ENCODE measurements at regions not wholly inside any gene's neighbourhood (a gene's known extent, or its start where the extent isn't known, plus 50 kb on each side); places are given as distances from the start of the nearest gene placed in this dataset.

DNA sequence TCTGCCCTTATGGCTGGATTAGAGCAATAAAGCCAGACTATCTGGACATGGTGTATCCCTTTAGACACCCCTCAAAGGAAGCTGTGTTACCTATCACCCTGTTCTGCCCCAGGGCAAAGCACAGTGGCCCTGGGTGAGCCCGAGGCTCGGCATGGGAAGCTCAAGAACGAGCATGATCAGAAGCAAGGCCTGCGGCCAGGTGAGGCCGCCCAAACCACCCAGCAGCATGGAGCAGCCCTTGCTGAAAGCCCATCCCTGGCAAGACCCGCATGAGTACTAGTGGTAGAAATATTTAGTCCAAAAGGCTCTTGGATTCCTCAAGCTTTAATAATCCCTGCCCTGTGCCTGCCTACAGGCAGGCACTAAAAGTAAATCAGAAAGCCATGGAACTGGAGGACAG is 261.1 kb downstream of the MEX3B start:
- Histone ChIP-seq H3K4me1 (no peaks in the 10 kb centered on the region), H3K4me3 (no peak overlapping the region), H3K27ac (no peak overlapping the region), H3K9me3 (no peaks in the 10 kb centered on the region), H3K36me3 (no peaks in the 10 kb centered on the region), H3K27me3 (peaks cover 0 to 16% (median 0%) of the 10 kb centered on the region in 7 donors)
- TF ChIP-seq, protein P1, sequence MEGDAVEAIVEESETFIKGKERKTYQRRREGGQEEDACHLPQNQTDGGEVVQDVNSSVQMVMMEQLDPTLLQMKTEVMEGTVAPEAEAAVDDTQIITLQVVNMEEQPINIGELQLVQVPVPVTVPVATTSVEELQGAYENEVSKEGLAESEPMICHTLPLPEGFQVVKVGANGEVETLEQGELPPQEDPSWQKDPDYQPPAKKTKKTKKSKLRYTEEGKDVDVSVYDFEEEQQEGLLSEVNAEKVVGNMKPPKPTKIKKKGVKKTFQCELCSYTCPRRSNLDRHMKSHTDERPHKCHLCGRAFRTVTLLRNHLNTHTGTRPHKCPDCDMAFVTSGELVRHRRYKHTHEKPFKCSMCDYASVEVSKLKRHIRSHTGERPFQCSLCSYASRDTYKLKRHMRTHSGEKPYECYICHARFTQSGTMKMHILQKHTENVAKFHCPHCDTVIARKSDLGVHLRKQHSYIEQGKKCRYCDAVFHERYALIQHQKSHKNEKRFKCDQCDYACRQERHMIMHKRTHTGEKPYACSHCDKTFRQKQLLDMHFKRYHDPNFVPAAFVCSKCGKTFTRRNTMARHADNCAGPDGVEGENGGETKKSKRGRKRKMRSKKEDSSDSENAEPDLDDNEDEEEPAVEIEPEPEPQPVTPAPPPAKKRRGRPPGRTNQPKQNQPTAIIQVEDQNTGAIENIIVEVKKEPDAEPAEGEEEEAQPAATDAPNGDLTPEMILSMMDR (IDR thresholded peaks at IDR 0.05) = no peak
- DNase-seq (no peak), ATAC-seq (no peak)
- 91% methylated on average over 6 of the region's 6 CpGs for WGBS, 2 donors
- intact Hi-C loops (cut with DNase I) = no loop called here

GRCh38 chr15:81783586-81783985 is 262.2 kb downstream of the MEX3B start:
- no peak overlapping the region for H3K4me3 ChIP-seq
- no peak overlapping the region for H3K27ac ChIP-seq
- H3K9me3 ChIP-seq = no peaks in the 10 kb centered on the region
- no peaks in the 10 kb centered on the region for H3K36me3 ChIP-seq
- 95 to 96% methylated on average over 3 of the region's 3 CpGs for WGBS, 2 donors
- no peaks in the 10 kb centered on the region for H3K4me1 ChIP-seq
- peaks cover 0 to 18% (median 0%) of the 10 kb centered on the region in 7 donors for H3K27me3 ChIP-seq
- intact Hi-C loops (cut with DNase I) = no loop called here
- TF ChIP-seq, protein P1 (IDR thresholded peaks at IDR 0.05) = no peak
- DNase-seq = no peak
- ATAC-seq = no peak

- H3K4me1 ChIP-seq = no peaks in the 10 kb centered on the region
- intact Hi-C loops (cut with DNase I) = no loop called here
- peaks cover 0 to 23% (median 0%) of the 10 kb centered on the region in 7 donors for H3K27me3 ChIP-seq
- WGBS, 2 donors = 87 to 94% methylated on average over 5 of the region's 5 CpGs
- H3K27ac ChIP-seq = no peak overlapping the region
- H3K36me3 ChIP-seq = no peaks in the 10 kb centered on the region
- H3K9me3 ChIP-seq = no peaks in the 10 kb centered on the region
- DNase-seq = no peak
- ATAC-seq = no peak
- H3K4me3 ChIP-seq = no peak overlapping the region
- TF ChIP-seq, protein P1 (IDR thresholded peaks at IDR 0.05) = no peak
These were observed 262.7 kb downstream of the MEX3B start for GRCh38 chr15:81783076-81783475.

- Histone ChIP-seq H3K4me1 (no peaks in the 10 kb centered on the region), H3K9me3 (no peaks in the 10 kb centered on the region), H3K27ac (no peak overlapping the region), H3K27me3 (peaks cover 0 to 14% (median 0%) of the 10 kb centered on the region in 7 donors), H3K4me3 (no peak overlapping the region), H3K36me3 (no peaks in the 10 kb centered on the region)
- TF ChIP-seq, protein P1 (IDR thresholded peaks at IDR 0.05) = no peak
- intact Hi-C loops (cut with DNase I) = no loop called here
- ATAC-seq = no peak
- DNase-seq = no peak
- 72 to 83% methylated on average over 2 of the region's 2 CpGs for WGBS, 2 donors
These were observed 264.4 kb downstream of the MEX3B start for GRCh38 chr15:81781395-81781794.

GRCh38 chr15:81780966-81781365 is 264.9 kb downstream of the MEX3B start:
- intact Hi-C loops (cut with DNase I) = no loop called here
- no peak for DNase-seq
- Histone ChIP-seq H3K36me3 (no peaks in the 10 kb centered on the region), H3K9me3 (no peaks in the 10 kb centered on the region), H3K4me3 (no peak overlapping the region), H3K4me1 (no peaks in the 10 kb centered on the region), H3K27me3 (peaks cover 0 to 13% (median 0%) of the 10 kb centered on the region in 7 donors), H3K27ac (no peak overlapping the region)
- ATAC-seq = no peak
- TF ChIP-seq, protein P1 (IDR thresholded peaks at IDR 0.05) = no peak
